ENCODE measurements at regions not wholly inside any gene's neighbourhood (a gene's known extent, or its start where the extent isn't known, plus 50 kb on each side); places are given as distances from the start of the nearest gene placed in this dataset.

DNA sequence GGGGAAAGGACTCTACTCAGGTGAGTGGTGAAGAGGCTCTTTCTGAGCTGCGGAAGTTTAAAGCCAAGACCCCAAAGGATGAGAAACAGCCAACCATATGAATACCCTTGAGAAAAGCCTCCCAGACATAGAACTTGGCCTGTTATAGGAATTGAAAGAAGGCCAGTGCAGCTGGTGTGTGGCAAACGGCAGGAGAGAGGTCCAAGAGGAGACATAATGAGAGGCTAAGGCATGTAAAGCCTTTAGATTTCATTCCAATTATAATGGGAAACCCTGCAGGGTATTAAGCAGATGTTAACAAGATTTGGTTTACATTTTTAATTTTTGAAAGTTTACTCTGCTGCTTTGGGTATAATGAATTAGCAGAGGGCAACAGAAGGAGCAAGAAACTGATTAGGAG is 552.1 kb upstream of the FBXO33 start:
- TF ChIP-seq POLR2A (IDR thresholded peaks at IDR 0.05) (no peak), CTCF (IDR thresholded peaks at IDR 0.05) (no peak)
